ENCODE measurements at regions not wholly inside any gene's neighbourhood (a gene's known extent, or its start where the extent isn't known, plus 50 kb on each side); places are given as distances from the start of the nearest gene placed in this dataset.
"Not testable (repeated sequence)": the region's sequence is repeated elsewhere in the genome, so short reads cannot be mapped to it uniquely, and the experiment has no call there.

GRCh38 chrX:13383907-13384306, 64.1 kb upstream of the ATXN3L start:
- no peak overlapping the region for H3K4me3 ChIP-seq
- H3K27me3 ChIP-seq: no peaks in the 10 kb centered on the region
- no peak for DNase-seq (ENCODE audit: extremely low spot score)
- peaks cover 0 to 9% (median 4%) of the 10 kb centered on the region in 4 donors for H3K4me1 ChIP-seq
- no peak for TF ChIP-seq CTCF (IDR thresholded peaks at IDR 0.05)
- no peak for TF ChIP-seq EP300 (IDR thresholded peaks at IDR 0.05)
- no peak for TF ChIP-seq POLR2AphosphoS5 (IDR thresholded peaks at IDR 0.05)
- no peak for TF ChIP-seq POLR2A (IDR thresholded peaks at IDR 0.05; ENCODE audit: low read depth)
- WGBS: 75% methylated on average over 5 of the region's 5 CpGs
- H3K36me3 ChIP-seq: no peaks in the 10 kb centered on the region
- intact Hi-C loops (cut with DNase I): no loop called here
- peaks cover 0 to 4% (median 0%) of the 10 kb centered on the region in 4 donors for H3K9me3 ChIP-seq
- no peak overlapping the region for H3K27ac ChIP-seq (replicated peaks in 1 of 4)

GRCh38 chrX:13381514-13381913, 61.7 kb upstream of the ATXN3L start:
- no peak overlapping the region for H3K4me3 ChIP-seq
- no peaks in the 10 kb centered on the region for H3K27me3 ChIP-seq
- H3K36me3 ChIP-seq: no peaks in the 10 kb centered on the region
- no peak overlapping the region for H3K27ac ChIP-seq (replicated peaks in 1 of 4)
- no peak for DNase-seq (ENCODE audit: extremely low spot score)
- 84% methylated on average over 2 of the region's 2 CpGs for WGBS
- H3K9me3 ChIP-seq: peaks cover 0 to 4% (median 0%) of the 10 kb centered on the region in 4 donors
- intact Hi-C loops (cut with DNase I): no loop called here
- TF ChIP-seq POLR2A (IDR thresholded peaks at IDR 0.05; ENCODE audit: low read depth): no peak
- peaks cover 0 to 10% (median 2%) of the 10 kb centered on the region in 4 donors for H3K4me1 ChIP-seq

GRCh38 chrX:13380211-13380610, 60.4 kb upstream of the ATXN3L start:
- no peak for TF ChIP-seq POLR2AphosphoS5 (IDR thresholded peaks at IDR 0.05)
- no peak for DNase-seq (ENCODE audit: extremely low spot score)
- H3K36me3 ChIP-seq: no peaks in the 10 kb centered on the region
- H3K27ac ChIP-seq (replicated peaks in 1 of 4): no peak overlapping the region
- 81% methylated on average over 2 of the region's 2 CpGs for WGBS
- peaks cover 0 to 16% (median 5%) of the 10 kb centered on the region in 4 donors for H3K4me1 ChIP-seq
- H3K27me3 ChIP-seq: no peaks in the 10 kb centered on the region
- peaks cover 0 to 4% (median 0%) of the 10 kb centered on the region in 4 donors for H3K9me3 ChIP-seq
- no peak overlapping the region for H3K4me3 ChIP-seq
- intact Hi-C loops (cut with DNase I): no loop called here

- H3K4me3 ChIP-seq; H3K27me3 ChIP-seq; intact Hi-C loops (cut with DNase I); H3K36me3 ChIP-seq; H3K27ac ChIP-seq (replicated peaks in 1 of 4); H3K9me3 ChIP-seq; DNase-seq (ENCODE audit: extremely low spot score): not testable (repeated sequence)
- WGBS: 91% methylated on average over 46 of the region's 60 CpGs
- H3K4me1 ChIP-seq: peaks cover 0 to 24% (median 8%) of the 10 kb centered on the region in 4 donors
Observed at GRCh38 chrX:13378562-13379518, 59.0 kb upstream of the ATXN3L start.

GRCh38 chrX:13377550-13377934, 57.7 kb upstream of the ATXN3L start:
- no peak for DNase-seq (ENCODE audit: extremely low spot score)
- Histone ChIP-seq H3K27me3 (no peaks in the 10 kb centered on the region), H3K36me3 (no peaks in the 10 kb centered on the region), H3K4me1 (peaks cover 0 to 31% (median 8%) of the 10 kb centered on the region in 4 donors), H3K4me3 (no peak overlapping the region), H3K27ac (replicated peaks in 1 of 4) (peak overlapping the region in 3 of 4 donors; percentile 26 to 46 (median 41)), H3K9me3 (peaks cover 0 to 4% (median 0%) of the 10 kb centered on the region in 4 donors)
- TF ChIP-seq POLR2AphosphoS5 (IDR thresholded peaks at IDR 0.05) (no peak), EP300 (IDR thresholded peaks at IDR 0.05) (no peak), CTCF (IDR thresholded peaks at IDR 0.05) (no peak), POLR2A (IDR thresholded peaks at IDR 0.05; ENCODE audit: low read depth) (no peak)
- intact Hi-C loops (cut with DNase I): no loop called here
- WGBS: 69% methylated on average over 7 of the region's 7 CpGs

- intact Hi-C loops (cut with DNase I): no loop called here
- 57% methylated on average over 9 of the region's 9 CpGs for WGBS
- no peak for TF ChIP-seq POLR2A (IDR thresholded peaks at IDR 0.05; ENCODE audit: low read depth)
- peak in 1 of 2 donors; percentile 3 for TF ChIP-seq POLR2AphosphoS5 (IDR thresholded peaks at IDR 0.05)
- no peak for TF ChIP-seq CTCF (IDR thresholded peaks at IDR 0.05)
- no peak for TF ChIP-seq EP300 (IDR thresholded peaks at IDR 0.05)
- Histone ChIP-seq H3K27ac (replicated peaks in 1 of 4) (peak overlapping the region; percentile 14 to 46 (median 34)), H3K36me3 (no peaks in the 10 kb centered on the region), H3K9me3 (peaks cover 0 to 4% (median 0%) of the 10 kb centered on the region in 4 donors), H3K4me3 (no peak overlapping the region), H3K27me3 (no peaks in the 10 kb centered on the region), H3K4me1 (peaks cover 0 to 31% (median 8%) of the 10 kb centered on the region in 4 donors)
- no peak for DNase-seq (ENCODE audit: extremely low spot score)
Observed at GRCh38 chrX:13376857-13377549, 57.1 kb upstream of the ATXN3L start.

GRCh38 chrX:13375596-13375995, 55.7 kb upstream of the ATXN3L start:
- H3K4me3 ChIP-seq; H3K9me3 ChIP-seq; H3K27me3 ChIP-seq; intact Hi-C loops (cut with DNase I); DNase-seq (ENCODE audit: extremely low spot score); H3K36me3 ChIP-seq: not testable (repeated sequence)
- Histone ChIP-seq H3K27ac (replicated peaks in 1 of 4) (peak overlapping the region in 1 of 4 donors; percentile 34), H3K4me1 (peaks cover 0 to 31% (median 8%) of the 10 kb centered on the region in 4 donors)
- WGBS: 84% methylated on average over 8 of the region's 8 CpGs

Measured in esophagus muscularis mucosa (tissue), 4 donors.